ENCODE measurements at regions not wholly inside any gene's neighbourhood (a gene's known extent, or its start where the extent isn't known, plus 50 kb on each side); places are given as distances from the start of the nearest gene placed in this dataset.

GRCh38 chr11:35049859-35050531 lies 89.0 kb upstream of the CD44 start:
- peak overlapping the region; percentile 15; the same call in 1 of the 2 replicates for H2AFZ ChIP-seq (ENCODE audit: low read length)

GRCh38 chr11:35050541-35050995 lies 88.4 kb upstream of the CD44 start:
- H3K36me3 ChIP-seq (ENCODE audit: insufficient read depth, low read length) = no peaks in the 10 kb centered on the region
- no peaks in the 10 kb centered on the region for H4K20me1 ChIP-seq (ENCODE audit: insufficient read depth, low read length, poor library complexity, severe bottlenecking)
- no peaks in the 10 kb centered on the region for H3K79me2 ChIP-seq (ENCODE audit: insufficient read depth, low read length)
- H3K9me3 ChIP-seq (ENCODE audit: insufficient read depth, low read depth, low read length) = no peaks in the 10 kb centered on the region
- H3K4me2 ChIP-seq (ENCODE audit: low read depth, low read length, poor library complexity, severe bottlenecking) = peak overlapping the region; percentile 76
- H3K9ac ChIP-seq (ENCODE audit: low read depth, low read length, poor library complexity, severe bottlenecking) = peak overlapping the region; percentile 78
- peaks cover 16% of the 10 kb centered on the region for H3F3A ChIP-seq (ENCODE audit: low read depth)
- H3K4me1 ChIP-seq (ENCODE audit: insufficient read depth, low read length, poor library complexity, severe bottlenecking) = peaks cover 75% of the 10 kb centered on the region
- H3K4me3 ChIP-seq (ENCODE audit: low read length, poor library complexity, severe bottlenecking) = peak overlapping the region; percentile 65
- no peaks in the 10 kb centered on the region for H3K27me3 ChIP-seq (ENCODE audit: insufficient read depth, low read length, poor library complexity, severe bottlenecking)
- no peaks in the 10 kb centered on the region for H3K9me2 ChIP-seq (replicated peaks; ENCODE audit: low read depth, low read length)
- TF ChIP-seq, protein P1, sequence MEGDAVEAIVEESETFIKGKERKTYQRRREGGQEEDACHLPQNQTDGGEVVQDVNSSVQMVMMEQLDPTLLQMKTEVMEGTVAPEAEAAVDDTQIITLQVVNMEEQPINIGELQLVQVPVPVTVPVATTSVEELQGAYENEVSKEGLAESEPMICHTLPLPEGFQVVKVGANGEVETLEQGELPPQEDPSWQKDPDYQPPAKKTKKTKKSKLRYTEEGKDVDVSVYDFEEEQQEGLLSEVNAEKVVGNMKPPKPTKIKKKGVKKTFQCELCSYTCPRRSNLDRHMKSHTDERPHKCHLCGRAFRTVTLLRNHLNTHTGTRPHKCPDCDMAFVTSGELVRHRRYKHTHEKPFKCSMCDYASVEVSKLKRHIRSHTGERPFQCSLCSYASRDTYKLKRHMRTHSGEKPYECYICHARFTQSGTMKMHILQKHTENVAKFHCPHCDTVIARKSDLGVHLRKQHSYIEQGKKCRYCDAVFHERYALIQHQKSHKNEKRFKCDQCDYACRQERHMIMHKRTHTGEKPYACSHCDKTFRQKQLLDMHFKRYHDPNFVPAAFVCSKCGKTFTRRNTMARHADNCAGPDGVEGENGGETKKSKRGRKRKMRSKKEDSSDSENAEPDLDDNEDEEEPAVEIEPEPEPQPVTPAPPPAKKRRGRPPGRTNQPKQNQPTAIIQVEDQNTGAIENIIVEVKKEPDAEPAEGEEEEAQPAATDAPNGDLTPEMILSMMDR (conservative IDR thresholded peaks at IDR 0.05; ENCODE audit: low read length) = no peak
- TF ChIP-seq EZH2phosphoT487 (IDR thresholded peaks at IDR 0.05; ENCODE audit: borderline replicate concordance) = no peak; the same call in 1 of the 2 replicates
- H2AFZ ChIP-seq (ENCODE audit: low read length) = peak overlapping the region; percentile 16; the same call in 1 of the 2 replicates

More at GRCh38 chr11:35049859-35050531, 89.0 kb upstream of the CD44 start:
- H3K4me1 ChIP-seq (ENCODE audit: insufficient read depth, low read length, poor library complexity, severe bottlenecking) = peaks cover 78% of the 10 kb centered on the region
- H3K36me3 ChIP-seq (ENCODE audit: insufficient read depth, low read length) = no peaks in the 10 kb centered on the region
- H3K27me3 ChIP-seq (ENCODE audit: insufficient read depth, low read length, poor library complexity, severe bottlenecking) = no peaks in the 10 kb centered on the region
- peak overlapping the region; percentile 78 for H3K9ac ChIP-seq (ENCODE audit: low read depth, low read length, poor library complexity, severe bottlenecking)
- no peaks in the 10 kb centered on the region for H3K9me2 ChIP-seq (replicated peaks; ENCODE audit: low read depth, low read length)
- H3F3A ChIP-seq (ENCODE audit: low read depth) = peaks cover 18% of the 10 kb centered on the region
- no peak for TF ChIP-seq EZH2phosphoT487 (IDR thresholded peaks at IDR 0.05; ENCODE audit: borderline replicate concordance)
- TF ChIP-seq, protein P1 (conservative IDR thresholded peaks at IDR 0.05; ENCODE audit: low read length) = no peak
- H4K20me1 ChIP-seq (ENCODE audit: insufficient read depth, low read length, poor library complexity, severe bottlenecking) = no peaks in the 10 kb centered on the region
- H3K79me2 ChIP-seq (ENCODE audit: insufficient read depth, low read length) = no peaks in the 10 kb centered on the region
- no peaks in the 10 kb centered on the region for H3K9me3 ChIP-seq (ENCODE audit: insufficient read depth, low read depth, low read length)
- peak overlapping the region; percentile 65 for H3K4me3 ChIP-seq (ENCODE audit: low read length, poor library complexity, severe bottlenecking)
- peak overlapping the region; percentile 76 for H3K4me2 ChIP-seq (ENCODE audit: low read depth, low read length, poor library complexity, severe bottlenecking)

GRCh38 chr11:35056391-35057093 lies 82.4 kb upstream of the CD44 start:
- no peak for TF ChIP-seq EZH2phosphoT487 (IDR thresholded peaks at IDR 0.05; ENCODE audit: borderline replicate concordance)
- TF ChIP-seq, protein P1 (conservative IDR thresholded peaks at IDR 0.05; ENCODE audit: low read length) = no peak
- Histone ChIP-seq H3K4me1 (ENCODE audit: insufficient read depth, low read length, poor library complexity, severe bottlenecking) (peaks cover 57% of the 10 kb centered on the region), H3F3A (ENCODE audit: low read depth) (0 out of 2 replicates have a peak, but pooled peaks cover under 1% of the 10 kb centered on the region), H3K9ac (ENCODE audit: low read depth, low read length, poor library complexity, severe bottlenecking) (no peak overlapping the region), H3K27me3 (ENCODE audit: insufficient read depth, low read length, poor library complexity, severe bottlenecking) (no peaks in the 10 kb centered on the region), H3K79me2 (ENCODE audit: insufficient read depth, low read length) (no peaks in the 10 kb centered on the region), H2AFZ (ENCODE audit: low read length) (no peak overlapping the region), H3K36me3 (ENCODE audit: insufficient read depth, low read length) (no peaks in the 10 kb centered on the region), H3K9me2 (replicated peaks; ENCODE audit: low read depth, low read length) (no peaks in the 10 kb centered on the region), H3K4me3 (ENCODE audit: low read length, poor library complexity, severe bottlenecking) (no peak overlapping the region), H3K4me2 (ENCODE audit: low read depth, low read length, poor library complexity, severe bottlenecking) (no peak overlapping the region), H4K20me1 (ENCODE audit: insufficient read depth, low read length, poor library complexity, severe bottlenecking) (no peaks in the 10 kb centered on the region), H3K9me3 (ENCODE audit: insufficient read depth, low read depth, low read length) (no peaks in the 10 kb centered on the region)

Measured in Loucy (cell line).